NCI-H1930 (cell line): ENCODE measurements at regions not wholly inside any gene's neighbourhood (a gene's known extent, or its start where the extent isn't known, plus 50 kb on each side); places are given as distances from the start of the nearest gene placed in this dataset.
"Not testable (repeated sequence)": the region's sequence is repeated elsewhere in the genome, so short reads cannot be mapped to it uniquely, and the experiment has no call there.

Source experiments
- DNase-seq, 2 experiments: peaks; one replicate each; lab custom pipeline; 2025; lab: John Stamatoyannopoulos, UW

GRCh38 chr6:74197310-74197709 lies 501.3 kb downstream of the CD109 start:
- DNase-seq = no peak

DNA sequence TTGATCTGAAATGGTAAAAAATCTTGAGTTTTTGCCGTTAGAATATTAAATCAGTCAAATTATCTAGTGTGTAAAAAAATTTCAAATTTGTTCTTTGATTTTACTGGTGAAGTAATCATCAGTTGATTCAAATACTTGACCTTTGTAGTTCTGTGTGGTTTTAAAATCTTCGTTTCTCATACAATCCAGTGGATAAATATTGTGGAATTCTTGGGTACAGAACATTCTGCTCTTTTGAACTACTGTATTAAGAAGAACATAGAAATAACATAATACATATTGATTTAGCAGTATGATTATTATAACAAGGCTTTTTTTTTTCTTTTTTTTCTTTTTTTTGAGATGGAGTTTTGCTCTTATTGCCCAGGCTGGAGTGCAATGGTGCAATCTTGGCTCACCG lies 491.8 kb downstream of the CD109 start:
- no peak for DNase-seq

- no peak for DNase-seq
These were observed 487.0 kb downstream of the CD109 start for GRCh38 chr6:74182992-74183391.

DNA sequence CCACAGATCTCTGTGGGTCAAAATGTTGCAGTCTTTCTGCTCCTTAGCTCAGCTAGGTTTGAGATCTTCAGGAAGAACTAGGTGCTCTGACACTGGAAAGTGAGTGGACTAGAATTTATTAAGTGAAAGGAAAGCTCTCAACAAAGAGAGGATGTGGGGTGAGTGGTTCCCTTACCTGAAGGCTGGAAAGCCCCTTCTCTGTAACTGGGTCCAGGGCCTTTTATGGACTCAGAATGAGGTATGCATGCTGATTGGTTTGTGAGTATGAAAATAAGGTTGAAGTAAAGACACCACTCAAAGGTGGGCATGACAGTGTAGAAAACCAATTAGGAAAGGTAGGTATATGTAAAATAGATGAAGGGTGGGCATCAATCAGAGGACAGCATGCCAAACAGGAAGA lies 485.5 kb downstream of the CD109 start:
- DNase-seq = no peak

DNA sequence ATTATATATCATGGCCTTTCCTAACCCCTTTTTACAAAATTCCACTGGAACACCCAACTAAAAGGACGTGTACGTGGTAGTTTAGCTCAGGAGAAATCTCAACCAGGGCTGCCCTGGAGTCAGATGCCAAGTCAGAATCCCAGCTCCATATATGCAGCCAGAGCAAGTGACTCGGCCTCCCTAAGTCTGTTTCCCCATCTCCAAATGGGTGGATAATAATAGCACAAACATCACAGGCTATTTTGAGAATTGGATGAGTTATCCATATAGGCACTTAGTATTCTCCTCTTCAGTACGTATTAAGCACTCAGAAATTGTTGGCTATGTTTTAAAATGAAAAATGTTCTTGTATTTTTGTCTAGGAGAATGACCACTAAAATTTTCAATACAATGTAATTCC lies 481.5 kb downstream of the CD109 start:
- no peak for DNase-seq

DNA sequence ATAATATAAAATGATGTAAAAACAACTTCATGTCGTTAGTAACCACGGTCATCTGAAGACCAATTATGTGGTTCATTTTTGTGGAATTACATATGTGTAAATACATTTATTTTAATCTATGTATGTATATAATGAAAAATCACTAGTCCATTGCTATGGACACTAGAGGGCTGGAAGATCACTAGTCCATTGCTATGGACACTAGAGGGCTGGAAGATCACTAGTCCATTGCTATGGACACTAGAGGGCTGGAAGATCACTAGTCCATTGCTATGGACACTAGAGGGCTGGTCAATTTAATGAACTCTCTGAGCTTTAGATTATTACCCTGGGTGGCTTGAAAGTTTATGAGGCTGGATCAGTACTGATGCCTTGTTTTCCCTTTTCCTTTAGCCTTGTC lies 474.5 kb downstream of the CD109 start:
- not testable (repeated sequence) for DNase-seq

DNA sequence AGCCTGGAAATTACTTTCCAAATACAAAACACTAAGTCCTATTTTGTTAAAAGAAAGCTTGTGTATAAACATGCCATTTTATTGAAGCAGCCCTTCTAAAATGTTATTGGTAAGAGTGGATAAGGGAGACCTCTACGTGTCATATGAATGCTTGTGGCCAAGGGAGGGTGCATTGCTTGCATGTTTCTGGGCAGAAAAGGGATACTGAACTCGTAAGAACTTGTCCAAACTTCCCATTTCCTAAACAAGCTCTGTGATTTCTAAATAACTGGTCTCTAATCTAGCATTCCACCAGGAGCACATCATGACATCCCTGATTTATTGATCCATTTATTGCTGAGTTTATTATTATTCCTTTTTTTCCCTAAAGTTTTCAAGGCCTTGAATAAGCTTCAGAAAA lies 474.1 kb downstream of the CD109 start:
- no peak for DNase-seq

- no peak for DNase-seq
These were observed 472.0 kb downstream of the CD109 start for GRCh38 chr6:74167976-74168375.

DNA sequence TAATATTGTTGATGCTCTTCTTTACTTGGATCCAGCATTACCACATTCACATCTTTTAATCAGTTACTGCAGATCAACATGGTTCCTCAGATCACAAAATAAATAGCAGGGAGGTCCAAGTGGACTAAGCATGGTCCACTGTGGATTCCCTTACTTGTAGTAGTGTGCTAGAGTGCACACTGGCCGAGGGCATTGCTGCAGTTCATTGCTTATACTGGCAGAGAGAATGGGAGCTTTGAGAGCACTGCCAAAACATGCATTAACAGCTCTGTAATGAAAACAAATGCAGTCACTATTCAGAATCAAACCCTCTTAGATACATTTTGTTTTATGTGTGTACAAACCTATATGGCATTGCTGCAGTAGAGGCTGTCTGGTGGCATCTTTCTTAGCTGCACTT lies 471.5 kb downstream of the CD109 start:
- DNase-seq = no peak

DNA sequence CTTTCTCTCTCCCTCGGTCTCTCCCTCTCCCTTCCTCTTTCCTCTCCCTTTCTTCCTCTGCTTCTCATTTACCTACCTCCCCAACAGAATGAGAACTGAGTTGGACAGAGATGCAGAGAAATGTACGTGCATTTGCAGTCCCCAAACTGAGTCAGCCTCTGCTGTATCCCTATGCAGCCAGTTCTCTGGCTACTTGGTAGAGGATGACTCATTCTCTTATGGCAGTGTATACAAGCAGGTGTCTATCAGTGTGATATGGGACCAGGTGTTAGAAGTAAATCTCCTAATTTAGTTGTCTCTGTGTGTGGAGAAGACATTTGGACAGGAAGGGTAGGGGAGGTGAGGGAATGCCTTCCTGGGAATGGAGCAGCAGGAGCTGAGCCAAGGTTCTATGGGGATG lies 470.8 kb downstream of the CD109 start:
- no peak for DNase-seq

GRCh38 chr6:74161380-74161779 lies 465.4 kb downstream of the CD109 start:
- no peak for DNase-seq

DNA sequence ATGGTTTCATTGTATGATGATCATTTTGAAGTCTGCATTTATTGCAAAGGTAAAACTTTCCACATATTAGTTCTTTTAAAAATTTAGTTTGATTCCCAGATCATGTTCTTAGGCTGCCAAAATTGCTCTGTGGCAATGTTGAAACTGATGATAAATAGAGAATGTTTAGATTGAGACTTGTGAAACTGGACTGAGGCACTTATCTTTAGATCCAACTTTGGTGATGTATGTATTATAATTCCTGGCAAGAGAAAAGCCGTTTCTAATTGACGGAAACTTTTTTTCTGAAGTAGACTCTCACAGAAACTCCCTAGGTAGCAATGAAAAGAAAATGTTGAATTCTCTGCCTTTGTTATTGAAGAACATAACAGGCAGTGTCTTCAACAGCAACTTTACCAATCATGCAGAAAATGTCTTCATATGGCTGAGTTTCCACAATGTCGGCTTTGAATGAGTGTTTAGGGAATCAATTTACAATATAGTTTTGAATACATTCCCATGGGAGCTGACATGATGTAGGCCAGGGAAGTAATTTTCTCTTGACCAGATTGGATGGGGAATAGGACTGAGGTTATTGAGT lies 456.2 kb downstream of the CD109 start:
- DNase-seq = no peak

DNA sequence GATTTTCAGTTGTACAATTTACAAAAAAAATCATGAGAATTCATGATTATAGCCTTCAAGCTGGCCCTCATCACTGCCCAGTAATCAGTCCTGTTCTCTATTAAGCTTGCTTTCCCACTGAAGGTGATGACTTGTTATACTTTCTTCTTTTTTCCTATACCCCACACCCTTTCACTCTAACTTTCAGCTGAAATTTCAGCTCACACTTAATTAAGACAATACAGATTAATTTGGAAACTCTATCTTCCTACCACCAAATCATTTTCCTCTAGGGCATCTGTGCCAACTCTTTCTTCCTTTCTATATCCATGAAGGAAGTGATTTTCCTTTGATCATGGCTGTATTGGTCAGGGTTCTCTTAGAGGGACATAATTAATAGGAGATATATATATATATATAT lies 449.9 kb downstream of the CD109 start:
- no peak for DNase-seq

GRCh38 chr6:74137911-74138310 lies 441.9 kb downstream of the CD109 start:
- DNase-seq = no peak

- no peak for DNase-seq
These were observed 438.3 kb downstream of the CD109 start for GRCh38 chr6:74134327-74134726.

DNA sequence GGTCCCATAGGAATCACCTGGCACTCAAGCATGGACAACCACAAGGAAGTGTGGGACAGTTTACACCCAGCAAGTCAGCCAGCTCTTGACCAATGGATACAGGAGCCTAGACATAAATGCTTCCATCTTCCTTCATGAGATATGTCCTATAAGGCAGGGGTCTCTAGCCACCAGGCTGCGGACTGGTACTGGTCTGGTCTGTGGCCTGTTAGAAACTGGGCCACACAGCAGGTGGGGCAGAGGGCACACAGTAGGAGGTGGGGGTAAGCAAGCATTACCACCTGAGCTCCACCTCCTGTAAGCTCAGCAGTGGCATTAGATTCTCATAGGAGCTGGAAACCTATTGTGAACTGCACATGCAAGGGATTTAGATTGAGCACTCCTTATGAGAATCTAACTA lies 437.1 kb downstream of the CD109 start:
- no peak for DNase-seq

GRCh38 chr6:74130641-74131040 lies 434.6 kb downstream of the CD109 start:
- DNase-seq = no peak

- DNase-seq = no peak
These were observed 432.5 kb downstream of the CD109 start for GRCh38 chr6:74128536-74128935.

DNA sequence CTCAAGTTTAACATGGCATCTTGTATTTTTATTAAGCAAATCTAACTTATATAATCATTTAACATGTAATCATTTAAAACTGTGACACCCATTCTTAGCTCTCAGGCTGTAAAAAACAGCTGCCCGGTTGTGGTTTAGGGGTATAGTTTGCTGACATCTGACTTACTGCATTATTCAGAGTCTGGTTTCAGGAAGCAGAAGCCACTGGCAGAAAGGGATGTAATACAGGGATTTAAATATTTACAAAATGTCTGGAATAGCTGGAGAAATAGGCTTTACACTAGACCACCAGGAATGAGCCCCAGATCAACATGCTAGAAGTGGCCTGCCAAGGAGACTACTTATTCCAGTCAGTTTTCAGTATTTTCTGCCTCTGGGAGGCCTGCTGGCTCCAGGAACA lies 421.1 kb downstream of the CD109 start:
- no peak for DNase-seq

GRCh38 chr6:74115674-74116073 lies 419.7 kb downstream of the CD109 start:
- DNase-seq = no peak

- DNase-seq = no peak
These were observed 418.4 kb downstream of the CD109 start for GRCh38 chr6:74114428-74114827.

GRCh38 chr6:74113901-74114300 lies 417.9 kb downstream of the CD109 start:
- no peak for DNase-seq

DNA sequence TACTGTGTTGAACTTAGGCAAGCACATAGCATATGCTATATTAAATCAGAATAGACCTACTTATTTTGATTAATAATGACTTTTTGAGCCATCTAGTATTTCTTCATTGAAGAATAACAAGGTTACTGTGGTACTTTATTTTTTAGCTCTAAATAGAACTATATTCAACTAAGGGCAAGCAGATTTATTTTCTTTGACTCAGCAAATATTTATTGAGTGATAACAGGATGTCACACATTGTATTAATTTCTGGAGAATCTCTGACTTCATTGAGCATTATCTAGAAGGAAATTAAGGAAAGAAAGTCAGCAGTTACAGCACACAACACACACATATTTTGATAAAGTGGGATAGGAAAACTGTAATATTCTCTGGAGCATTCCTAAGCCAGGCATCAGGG lies 407.4 kb downstream of the CD109 start:
- DNase-seq = no peak

DNA sequence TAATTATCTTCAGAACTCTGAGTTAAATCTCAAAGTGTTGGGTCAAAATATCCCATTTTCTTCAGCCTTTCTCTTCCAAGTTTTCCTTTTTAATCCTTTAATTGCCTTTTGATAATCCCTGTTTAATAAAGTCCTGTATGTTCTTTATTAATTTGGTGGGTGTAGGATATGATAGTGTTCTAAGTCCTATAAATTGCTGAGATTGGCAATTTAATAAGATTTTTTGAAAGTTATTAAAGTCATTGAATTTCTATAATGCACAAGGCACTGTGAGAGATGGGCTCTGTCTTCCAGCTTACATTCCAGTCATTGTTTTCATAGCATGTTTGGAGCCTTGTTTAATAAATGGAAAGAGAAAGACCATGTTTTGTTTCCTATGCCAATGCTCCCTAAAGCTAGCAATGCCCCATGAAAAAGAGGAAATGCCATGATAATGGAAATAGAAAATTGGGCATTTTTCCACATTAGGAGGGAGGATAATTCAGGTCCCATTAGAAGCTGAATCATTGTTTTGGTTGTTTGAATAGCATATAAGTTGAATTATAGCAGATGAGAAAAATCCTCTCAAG lies 404.8 kb downstream of the CD109 start:
- no peak for DNase-seq

DNA sequence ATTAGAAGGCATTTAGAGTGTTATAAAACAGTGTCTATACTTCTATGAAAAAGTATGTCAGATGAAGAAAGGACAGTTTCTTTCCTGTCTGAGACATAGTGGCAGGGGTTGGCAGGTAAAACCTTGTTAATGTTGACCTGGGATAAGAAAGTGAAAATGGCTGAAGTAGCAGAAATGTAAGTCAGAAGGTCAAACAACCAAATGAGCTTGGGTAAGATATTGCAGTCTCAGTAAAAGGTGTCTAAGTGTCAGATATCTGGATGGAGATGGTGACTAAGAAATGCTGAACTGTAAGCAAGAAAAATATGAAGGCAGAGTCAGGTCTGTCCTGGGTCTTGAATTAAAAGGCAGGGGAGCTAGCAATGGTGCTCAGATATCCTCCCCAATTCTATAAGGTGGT lies 400.3 kb downstream of the CD109 start:
- no peak for DNase-seq
